Right lobe of liver (tissue), 6 donors: ENCODE measurements at regions not wholly inside any gene's neighbourhood (a gene's known extent, or its start where the extent isn't known, plus 50 kb on each side); places are given as distances from the start of the nearest gene placed in this dataset.

ENCODE experiments used
- ATAC-seq, 4 donors: fragments of 200-7000 bp; cut with Tn5 transposase; one replicate each; pipeline ENCODE4 v1.9.1; 2020; ENCODE audit warnings: mild to moderate bottlenecking in 4 of 4, moderate library complexity in 4 of 4
- DNase-seq, 3 donors: peaks; one replicate each; pipeline ENCODE4 v3.0.0-alpha.2; 2020
- H3K27ac ChIP-seq, 3 donors: fragments of 200-600 bp; one replicate each; pipeline ENCODE4 v1.8.0; 2022
- H3K27me3 ChIP-seq, 2 donors: fragments of 200-600 bp; one replicate each; pipeline ENCODE4 v1.8.0; 2022
- H3K36me3 ChIP-seq, 4 donors: fragments of 200-600 bp; sonication (generic) in 1 of 4; one replicate each; pipeline versions ENCODE4 v1.5.1 to v1.8.0; 2017 to 2022; ENCODE audit warnings: control low read depth in 1 of 4
- H3K4me1 ChIP-seq, 4 donors: fragments of 200-600 bp; sonication (generic) in 1 of 4; one replicate each; pipeline versions ENCODE4 v1.5.1 to v1.8.0; 2017 to 2022; ENCODE audit warnings: control low read depth in 1 of 4
- H3K4me3 ChIP-seq, 3 donors: fragments of 200-600 bp; one replicate each; pipeline ENCODE4 v1.8.0; 2022
- H3K9me3 ChIP-seq, 4 donors: fragments of 200-600 bp; sonication (generic) in 1 of 4; one replicate each; pipeline versions ENCODE4 v1.5.1 to v1.8.0; 2017 to 2022; ENCODE audit warnings: control low read depth in 1 of 4
- POLR2A ChIP-seq: fragments of 450-650 bp; IDR thresholded peaks from one replicate; pipeline ENCODE4 v1.6.1; 2017; ENCODE audit warnings: antibody characterized with exemption, mild to moderate bottlenecking
- WGBS: methylation state at CpG from one replicate; pipeline ENCODE4 v1.1.6; 2018; ENCODE audit warnings: low coverage, low lambda C conversion rate; ENCODE audit not compliant: insufficient coverage; ENCODE audit errors: missing lambda C conversion rate; 5-methylcytosine and 5-hydroxymethylcytosine counted together
- intact Hi-C, 2 donors: fragments of 100-400 bp; cut with DNase I; formaldehyde crosslinking; loops; one replicate each; pipeline versions ENCODE4 v1.11.2 to v1.14.1; 2022
- TF ChIP-seq, protein P1 (sequence below), 4 donors: fragments of 200-600 bp in 3 of 4; fragments of 450-650 bp in 1 of 4; IDR thresholded peaks; one replicate each; pipeline versions ENCODE4 v1.5.1 to v1.8.0; 2016 to 2022; ENCODE audit warnings: antibody characterized with exemption in 4 of 4, mild to moderate bottlenecking in 2 of 4
- donor health status: DM: no; HTN: yes; CAD: no.
- donor health status: DM: no; HTN: no; CAD: no.
- donor health status: DM: no; HTN: no; CAD: no.
- donor health status: DM: no; HTN: yes; CAD: no.
- donor health status: DM: no; HTN: yes; CAD: no.

DNA sequence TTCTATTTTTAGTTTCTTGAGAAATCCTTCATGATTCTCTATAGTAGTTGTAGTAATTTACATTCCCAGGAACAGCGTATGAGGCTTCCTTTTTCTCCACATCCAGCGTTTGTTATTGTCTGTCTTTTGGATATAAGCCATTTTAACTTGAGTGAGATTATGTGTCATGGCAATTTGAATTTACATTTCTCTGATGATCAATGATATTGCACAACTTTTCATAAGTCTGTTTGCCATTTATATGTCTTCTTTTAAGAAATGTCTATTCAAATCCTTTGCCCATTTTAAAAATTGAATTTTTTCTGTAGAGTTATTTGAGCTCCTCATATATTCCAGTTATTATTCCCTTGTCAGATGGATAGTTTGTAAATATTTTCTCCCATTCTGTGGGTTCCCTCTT lies 285.1 kb downstream of the REEP3 start:
- ATAC-seq: no peak
- TF ChIP-seq, protein P1, sequence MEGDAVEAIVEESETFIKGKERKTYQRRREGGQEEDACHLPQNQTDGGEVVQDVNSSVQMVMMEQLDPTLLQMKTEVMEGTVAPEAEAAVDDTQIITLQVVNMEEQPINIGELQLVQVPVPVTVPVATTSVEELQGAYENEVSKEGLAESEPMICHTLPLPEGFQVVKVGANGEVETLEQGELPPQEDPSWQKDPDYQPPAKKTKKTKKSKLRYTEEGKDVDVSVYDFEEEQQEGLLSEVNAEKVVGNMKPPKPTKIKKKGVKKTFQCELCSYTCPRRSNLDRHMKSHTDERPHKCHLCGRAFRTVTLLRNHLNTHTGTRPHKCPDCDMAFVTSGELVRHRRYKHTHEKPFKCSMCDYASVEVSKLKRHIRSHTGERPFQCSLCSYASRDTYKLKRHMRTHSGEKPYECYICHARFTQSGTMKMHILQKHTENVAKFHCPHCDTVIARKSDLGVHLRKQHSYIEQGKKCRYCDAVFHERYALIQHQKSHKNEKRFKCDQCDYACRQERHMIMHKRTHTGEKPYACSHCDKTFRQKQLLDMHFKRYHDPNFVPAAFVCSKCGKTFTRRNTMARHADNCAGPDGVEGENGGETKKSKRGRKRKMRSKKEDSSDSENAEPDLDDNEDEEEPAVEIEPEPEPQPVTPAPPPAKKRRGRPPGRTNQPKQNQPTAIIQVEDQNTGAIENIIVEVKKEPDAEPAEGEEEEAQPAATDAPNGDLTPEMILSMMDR (IDR thresholded peaks at IDR 0.05): no peak
- TF ChIP-seq POLR2A: no peak
- Histone ChIP-seq H3K4me3 (no peak overlapping the region), H3K9me3 (no peaks in the 10 kb centered on the region), H3K36me3 (no peaks in the 10 kb centered on the region), H3K4me1 (peaks cover 0 to 2% (median 0%) of the 10 kb centered on the region in 4 donors), H3K27me3 (no peaks in the 10 kb centered on the region), H3K27ac (no peak overlapping the region)
- DNase-seq: no peak
- 45% methylated on average over 2 of the region's 2 CpGs for WGBS
- intact Hi-C loops: no loop called here

DNA sequence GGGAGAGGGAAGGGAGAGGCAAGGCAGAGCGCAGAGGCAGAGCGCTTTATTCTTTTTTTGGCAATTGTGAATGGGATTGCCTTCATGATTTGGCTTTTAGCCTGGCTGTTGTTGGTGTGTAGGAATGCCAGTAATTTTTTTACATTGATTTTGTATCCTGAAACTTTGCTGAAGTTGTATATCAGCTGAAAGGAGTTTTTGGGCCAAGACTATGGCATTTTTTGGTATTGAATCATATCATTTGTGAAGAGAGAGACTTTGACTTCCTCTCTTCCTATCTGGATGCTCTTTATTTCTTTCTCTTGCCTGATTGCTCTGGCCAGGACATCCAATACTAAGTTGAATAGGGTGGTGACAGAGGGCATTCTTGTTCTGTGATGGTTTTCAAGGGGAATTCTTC lies 291.3 kb downstream of the REEP3 start:
- no peak for TF ChIP-seq POLR2A
- TF ChIP-seq, protein P1 (IDR thresholded peaks at IDR 0.05): no peak
- WGBS: 57% methylated on average over 1 of the region's 2 CpGs
- no peaks in the 10 kb centered on the region for H3K27me3 ChIP-seq
- no peaks in the 10 kb centered on the region for H3K9me3 ChIP-seq
- H3K4me1 ChIP-seq: peaks cover 0 to 2% (median 0%) of the 10 kb centered on the region in 4 donors
- ATAC-seq: no peak
- H3K4me3 ChIP-seq: no peak overlapping the region
- no peak overlapping the region for H3K27ac ChIP-seq
- H3K36me3 ChIP-seq: no peaks in the 10 kb centered on the region
- intact Hi-C loops: no loop called here
- DNase-seq: no peak

DNA sequence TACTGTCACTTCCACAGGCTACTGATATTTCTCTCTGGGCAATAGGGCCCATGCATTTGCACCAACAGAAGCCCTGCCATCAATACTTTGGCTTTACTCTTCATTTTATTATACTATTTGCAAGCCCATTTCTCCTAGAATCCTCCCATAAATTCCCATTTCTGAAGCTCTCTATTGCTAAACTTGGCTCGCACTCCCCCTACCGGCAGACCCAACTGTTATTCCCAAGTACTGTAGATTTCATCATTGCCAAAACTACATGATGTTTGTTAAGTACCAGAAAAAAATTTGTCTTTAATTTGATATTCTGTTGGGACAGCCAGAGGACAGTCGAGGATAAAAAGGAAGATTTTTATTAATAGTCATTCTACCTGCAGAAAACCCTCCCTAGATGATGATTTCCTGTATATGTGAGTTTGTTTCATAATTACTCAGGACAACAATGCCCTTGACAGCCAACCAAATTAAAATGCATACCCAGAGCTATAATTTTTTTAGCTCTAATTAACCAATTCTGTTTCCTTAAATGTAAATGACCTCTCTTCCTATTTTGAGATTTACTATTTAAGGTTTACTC lies 298.6 kb downstream of the REEP3 start:
- H3K9me3 ChIP-seq: no peaks in the 10 kb centered on the region
- no peak overlapping the region for H3K4me3 ChIP-seq
- H3K4me1 ChIP-seq: no peaks in the 10 kb centered on the region
- no peaks in the 10 kb centered on the region for H3K36me3 ChIP-seq
- H3K27ac ChIP-seq: no peak overlapping the region
- peak; percentile 83 to 93 (median 90) for ATAC-seq
- WGBS: 0% methylated on average over 3 of the region's 3 CpGs
- intact Hi-C loops: no loop called here
- TF ChIP-seq POLR2A: no peak
- TF ChIP-seq, protein P1 (IDR thresholded peaks at IDR 0.05): peak; percentile 80 to 84 (median 83)
- no peaks in the 10 kb centered on the region for H3K27me3 ChIP-seq
- peak; percentile 72 to 84 (median 73) for DNase-seq

DNA sequence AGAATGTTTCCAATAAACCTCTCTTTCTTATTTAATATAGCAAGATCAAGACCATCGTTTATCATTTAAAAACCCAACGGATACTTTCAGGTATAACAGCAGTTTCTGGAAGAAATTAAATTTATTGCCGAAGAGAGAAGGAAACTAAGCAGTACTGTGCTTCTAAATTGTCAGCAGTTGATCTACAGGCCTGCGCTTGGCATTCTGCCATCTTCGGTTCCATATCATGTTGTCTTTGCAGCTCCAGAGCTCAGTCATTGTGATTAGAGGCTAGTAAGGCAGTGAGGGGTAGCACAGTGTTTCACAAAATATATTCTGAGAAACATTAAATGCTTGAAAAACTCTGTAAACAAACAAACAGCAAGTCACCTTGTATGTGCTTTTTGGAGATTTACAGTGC lies 301.3 kb downstream of the REEP3 start:
- no peak for DNase-seq
- intact Hi-C loops: no loop called here
- TF ChIP-seq, protein P1 (IDR thresholded peaks at IDR 0.05): no peak
- TF ChIP-seq POLR2A: no peak
- H3K36me3 ChIP-seq: no peaks in the 10 kb centered on the region
- H3K4me1 ChIP-seq: no peaks in the 10 kb centered on the region
- H3K9me3 ChIP-seq: no peaks in the 10 kb centered on the region
- no peak overlapping the region for H3K27ac ChIP-seq
- ATAC-seq: no peak
- 73% methylated on average over 5 of the region's 5 CpGs for WGBS
- no peaks in the 10 kb centered on the region for H3K27me3 ChIP-seq
- no peak overlapping the region for H3K4me3 ChIP-seq

DNA sequence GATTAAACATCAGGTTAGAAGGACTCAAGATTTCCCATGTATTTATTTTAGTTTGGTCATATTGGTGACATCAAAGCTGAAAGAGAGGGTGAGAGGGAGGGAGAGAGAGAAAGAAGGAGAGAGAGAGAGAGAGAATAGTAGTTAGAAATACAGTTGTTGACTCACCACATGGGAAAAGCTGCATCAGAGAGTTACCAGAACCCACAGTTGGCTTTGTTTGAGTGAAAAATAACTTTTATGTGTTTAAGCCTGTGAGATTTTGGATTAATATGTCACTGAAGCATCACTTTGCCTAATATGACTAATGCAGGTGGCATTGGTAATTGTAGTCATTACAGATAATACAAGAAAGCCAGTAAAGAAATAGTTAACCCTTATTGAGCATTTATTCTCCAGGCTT lies 303.9 kb downstream of the REEP3 start:
- Histone ChIP-seq H3K9me3 (no peaks in the 10 kb centered on the region), H3K4me3 (no peak overlapping the region), H3K27me3 (no peaks in the 10 kb centered on the region), H3K27ac (no peak overlapping the region), H3K4me1 (no peaks in the 10 kb centered on the region), H3K36me3 (no peaks in the 10 kb centered on the region)
- TF ChIP-seq, protein P1 (IDR thresholded peaks at IDR 0.05): no peak
- TF ChIP-seq POLR2A: no peak
- ATAC-seq (no peak), DNase-seq (no peak)
- intact Hi-C loops: no loop called here
